Keratinocyte (primary cell): ENCODE measurements at regions not wholly inside any gene's neighbourhood (a gene's known extent, or its start where the extent isn't known, plus 50 kb on each side); places are given as distances from the start of the nearest gene placed in this dataset.
A peak's percentile ranks its signal among the peaks of the same experiment; 100 is the strongest.

ENCODE experiments used
- DNase-seq: peaks from one replicate; pipeline ENCODE4 v3.0.0-alpha.2; 2011; ENCODE audit warnings: low read depth, missing footprints, low spot score
- FAIRE-seq: peaks from 2 replicates; lab custom pipeline; 2011; peaks lifted over from hg19 to GRCh38; lab: Jason Lieb, UNC
- H2AFZ ChIP-seq: 2 replicates; pipeline ENCODE4 v1.6.0; 2012; ENCODE audit warnings: low read length, control low read depth, inconsistent platforms; ENCODE audit not compliant: control insufficient read depth
- H3K27ac ChIP-seq: 2 replicates; pipeline ENCODE4 v1.5.1; 2011; ENCODE audit warnings: low read length; ENCODE audit not compliant: control insufficient read depth, insufficient read depth
- H3K27me3 ChIP-seq: 3 replicates; pipeline ENCODE4 v1.6.0; 2011; ENCODE audit warnings: low read length; ENCODE audit not compliant: control insufficient read depth, insufficient read depth; ENCODE audit errors: extremely low read depth
- H3K36me3 ChIP-seq, 2 experiments: 2 replicates in 1 of 2; 3 replicates in 1 of 2; pipeline ENCODE4 v1.5.1; 2011; ENCODE audit warnings: low read length in 2 of 2, mild to moderate bottlenecking in 1 of 2; ENCODE audit not compliant: control insufficient read depth in 2 of 2, insufficient read depth in 2 of 2; ENCODE audit errors: extremely low read depth in 1 of 2
- H3K4me1 ChIP-seq: 3 replicates; pipeline ENCODE4 v1.5.1; 2011; ENCODE audit warnings: low read length; ENCODE audit not compliant: control insufficient read depth, insufficient read depth; ENCODE audit errors: extremely low read depth
- H3K4me2 ChIP-seq: 3 replicates; pipeline ENCODE4 v1.6.0; 2011; ENCODE audit warnings: low read depth, low read length; ENCODE audit not compliant: control insufficient read depth, insufficient read depth; ENCODE audit errors: extremely low read depth
- H3K4me3 ChIP-seq, 3 experiments: fragments of 200-600 bp in 1 of 3; sonication (generic) in 1 of 3; 2 replicates in 2 of 3; 3 replicates in 1 of 3; pipeline ENCODE4 v1.5.1; 2011 to 2016; ENCODE audit warnings: low read length in 3 of 3, mild to moderate bottlenecking in 3 of 3, control low read depth in 2 of 3, inconsistent platforms in 1 of 3, low read depth in 1 of 3, mixed read lengths in 1 of 3, mixed run types in 1 of 3, moderate library complexity in 1 of 3; ENCODE audit not compliant: control insufficient read depth in 2 of 3, insufficient read depth in 2 of 3; ENCODE audit errors: extremely low read depth in 1 of 3
- H3K79me2 ChIP-seq: 2 replicates; pipeline ENCODE4 v1.6.0; 2012; ENCODE audit warnings: low read length; ENCODE audit not compliant: control insufficient read depth, insufficient read depth
- H3K9ac ChIP-seq: 3 replicates; pipeline ENCODE4 v1.6.0; 2011; ENCODE audit warnings: low read length; ENCODE audit not compliant: control insufficient read depth, insufficient read depth; ENCODE audit errors: extremely low read depth
- H3K9me1 ChIP-seq: 3 replicates; pipeline ENCODE4 v1.6.0; 2011; ENCODE audit warnings: low read length; ENCODE audit not compliant: control insufficient read depth, insufficient read depth; ENCODE audit errors: extremely low read depth
- H3K9me3 ChIP-seq: 2 replicates; pipeline ENCODE4 v1.5.1; 2012; ENCODE audit warnings: low read depth, low read length; ENCODE audit not compliant: control insufficient read depth
- H4K20me1 ChIP-seq: 3 replicates; pipeline ENCODE4 v1.6.0; 2011; ENCODE audit warnings: low read length; ENCODE audit not compliant: control insufficient read depth, insufficient read depth; ENCODE audit errors: extremely low read depth
- EZH2 ChIP-seq: IDR thresholded peaks from one replicate; pipeline ENCODE4 v1.6.1; 2012; ENCODE audit warnings: inconsistent platforms, mild to moderate bottlenecking, low read length, moderate library complexity
- dilution Hi-C: fragments of 300-500 bp; cut with MboI; formaldehyde crosslinking; loops from one replicate; pipeline ENCODE4 v1.7.0; 2020; ENCODE audit warnings: low sequenced_read_pairs; ENCODE audit not compliant: extremely low pct_ligation_motif_present
- TF ChIP-seq, protein P1 (sequence below), 3 experiments: IDR thresholded peaks in 1 of 3; conservative IDR thresholded peaks in 1 of 3; optimal IDR thresholded peaks in 1 of 3; 2 replicates in 2 of 3; 3 replicates in 1 of 3; pipeline versions ENCODE3 to v1.5.1; 2011; ENCODE audit warnings: low read length in 3 of 3, mild to moderate bottlenecking in 3 of 3, moderate library complexity in 2 of 3, control low read depth in 1 of 3, inconsistent platforms in 1 of 3; ENCODE audit not compliant: insufficient read depth in 2 of 3; ENCODE audit errors: extremely low read depth in 1 of 3

- no peaks in the 10 kb centered on the region for H3K27me3 ChIP-seq
- H3K9me3 ChIP-seq = no peaks in the 10 kb centered on the region
- H3K9me1 ChIP-seq = no peaks in the 10 kb centered on the region
- dilution Hi-C loops = no loop called here
- H3K27ac ChIP-seq = peak overlapping the region; percentile 98
- peak overlapping the region; percentile 81 for H3K9ac ChIP-seq
- TF ChIP-seq EZH2 = no peak
- TF ChIP-seq, protein P1, sequence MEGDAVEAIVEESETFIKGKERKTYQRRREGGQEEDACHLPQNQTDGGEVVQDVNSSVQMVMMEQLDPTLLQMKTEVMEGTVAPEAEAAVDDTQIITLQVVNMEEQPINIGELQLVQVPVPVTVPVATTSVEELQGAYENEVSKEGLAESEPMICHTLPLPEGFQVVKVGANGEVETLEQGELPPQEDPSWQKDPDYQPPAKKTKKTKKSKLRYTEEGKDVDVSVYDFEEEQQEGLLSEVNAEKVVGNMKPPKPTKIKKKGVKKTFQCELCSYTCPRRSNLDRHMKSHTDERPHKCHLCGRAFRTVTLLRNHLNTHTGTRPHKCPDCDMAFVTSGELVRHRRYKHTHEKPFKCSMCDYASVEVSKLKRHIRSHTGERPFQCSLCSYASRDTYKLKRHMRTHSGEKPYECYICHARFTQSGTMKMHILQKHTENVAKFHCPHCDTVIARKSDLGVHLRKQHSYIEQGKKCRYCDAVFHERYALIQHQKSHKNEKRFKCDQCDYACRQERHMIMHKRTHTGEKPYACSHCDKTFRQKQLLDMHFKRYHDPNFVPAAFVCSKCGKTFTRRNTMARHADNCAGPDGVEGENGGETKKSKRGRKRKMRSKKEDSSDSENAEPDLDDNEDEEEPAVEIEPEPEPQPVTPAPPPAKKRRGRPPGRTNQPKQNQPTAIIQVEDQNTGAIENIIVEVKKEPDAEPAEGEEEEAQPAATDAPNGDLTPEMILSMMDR (optimal IDR thresholded peaks at IDR 0.05 in 1 of 3, IDR thresholded peaks at IDR 0.05 in 1 of 3, conservative IDR thresholded peaks at IDR 0.05 in 1 of 3; ENCODE audit: extremely low read depth in 1 of 3, insufficient read depth in 2 of 3, low read length in 3 of 3) = no peak
- no peaks in the 10 kb centered on the region for H4K20me1 ChIP-seq
- peaks cover 51% of the 10 kb centered on the region for H3K4me1 ChIP-seq
- FAIRE-seq (no peak), DNase-seq (no peak)
- H3K4me2 ChIP-seq = peak overlapping the region; percentile 99
- H3K79me2 ChIP-seq = no peaks in the 10 kb centered on the region
- peak overlapping the region in 1 of 3 experiments; percentile 77 for H3K4me3 ChIP-seq
- no peak overlapping the region for H2AFZ ChIP-seq
- H3K36me3 ChIP-seq = no peaks in the 10 kb centered on the region
Measured at GRCh38 chr2:109701362-109701761, 87.2 kb downstream of the SOWAHC start.

DNA sequence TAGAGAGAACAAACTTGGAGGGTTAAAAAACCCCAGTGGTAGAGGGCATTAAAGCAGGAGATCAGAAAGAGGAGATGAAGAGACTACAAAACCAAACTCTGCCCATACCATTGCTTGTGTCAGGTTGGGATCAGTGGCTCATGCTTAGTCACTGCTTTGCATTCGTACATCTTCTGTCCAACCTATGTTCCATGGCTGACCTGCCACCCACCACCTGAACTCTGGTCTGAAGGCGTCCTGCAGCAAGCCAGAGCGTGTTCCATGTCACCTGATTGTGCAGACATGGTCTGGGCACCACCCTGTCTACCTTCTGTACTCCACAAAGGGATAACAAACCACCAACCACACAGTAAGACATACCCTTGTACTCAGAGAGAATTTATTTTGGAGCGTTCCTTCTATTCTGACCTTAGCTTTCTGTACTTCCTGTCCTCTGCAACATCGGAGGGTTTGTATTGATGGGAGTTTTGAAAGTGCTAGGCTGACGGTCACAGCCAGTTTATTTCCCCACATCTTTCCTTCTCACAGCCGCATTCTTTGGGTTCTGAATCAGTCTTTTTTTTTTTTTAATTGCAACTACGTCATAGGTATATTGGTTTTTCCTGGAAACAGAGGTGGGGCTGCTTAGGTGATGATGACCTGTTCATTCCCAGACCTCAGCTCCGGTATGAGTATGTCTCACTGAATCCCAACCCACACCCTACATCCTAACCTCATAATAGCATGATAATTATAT, 88.3 kb downstream of the SOWAHC start:
- Histone ChIP-seq H4K20me1 (no peaks in the 10 kb centered on the region), H3K27ac (peak overlapping the region; percentile 98), H2AFZ (peak overlapping the region; percentile 94), H3K27me3 (no peaks in the 10 kb centered on the region), H3K4me2 (peak overlapping the region; percentile 99), H3K9me1 (no peaks in the 10 kb centered on the region), H3K79me2 (no peaks in the 10 kb centered on the region), H3K9ac (peak overlapping the region; percentile 81), H3K9me3 (no peaks in the 10 kb centered on the region), H3K36me3 (no peaks in the 10 kb centered on the region), H3K4me3 (peak overlapping the region; percentile 17 to 77 (median 68)), H3K4me1 (peaks cover 51% of the 10 kb centered on the region)
- DNase-seq = peak; percentile 96
- peak; percentile 99 for FAIRE-seq
- dilution Hi-C loops = no loop called here
- TF ChIP-seq, protein P1 (optimal IDR thresholded peaks at IDR 0.05 in 1 of 3, IDR thresholded peaks at IDR 0.05 in 1 of 3, conservative IDR thresholded peaks at IDR 0.05 in 1 of 3; ENCODE audit: extremely low read depth in 1 of 3, insufficient read depth in 2 of 3, low read length in 3 of 3) = no peak
- TF ChIP-seq EZH2 = no peak
